ENCODE measurements at regions not wholly inside any gene's neighbourhood (a gene's known extent, or its start where the extent isn't known, plus 50 kb on each side); places are given as distances from the start of the nearest gene placed in this dataset.

DNA sequence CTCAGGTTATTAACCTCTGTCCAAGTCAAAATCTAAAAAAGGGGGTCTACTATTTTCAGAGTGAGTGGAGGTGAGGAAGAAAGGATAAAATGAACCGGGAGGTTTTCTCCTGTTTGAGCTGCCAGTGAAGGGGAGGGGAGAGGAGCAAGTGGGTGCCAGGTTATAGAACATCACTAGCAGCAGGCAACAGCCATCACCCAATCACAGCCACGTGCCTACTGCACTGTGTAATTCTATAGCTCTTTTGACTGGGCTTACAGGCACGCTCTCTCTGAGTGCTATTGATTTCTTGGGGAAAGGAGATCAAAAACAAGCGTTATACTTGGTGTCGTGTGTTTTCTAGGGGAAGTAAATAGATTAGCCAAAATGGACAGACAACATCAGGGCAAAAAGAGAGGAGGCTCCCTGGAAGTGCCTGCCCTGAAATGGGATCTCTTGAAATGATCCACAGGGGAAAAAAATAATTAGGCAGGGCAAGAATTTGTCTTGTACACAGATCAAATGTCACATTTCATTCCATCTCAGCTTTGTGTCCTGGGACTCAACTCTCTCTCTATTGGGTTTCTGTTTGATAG lies 300.5 kb upstream of the LCORL start:
- no peak for TF ChIP-seq POLR2A (IDR thresholded peaks at IDR 0.05)
- TF ChIP-seq, protein P1, sequence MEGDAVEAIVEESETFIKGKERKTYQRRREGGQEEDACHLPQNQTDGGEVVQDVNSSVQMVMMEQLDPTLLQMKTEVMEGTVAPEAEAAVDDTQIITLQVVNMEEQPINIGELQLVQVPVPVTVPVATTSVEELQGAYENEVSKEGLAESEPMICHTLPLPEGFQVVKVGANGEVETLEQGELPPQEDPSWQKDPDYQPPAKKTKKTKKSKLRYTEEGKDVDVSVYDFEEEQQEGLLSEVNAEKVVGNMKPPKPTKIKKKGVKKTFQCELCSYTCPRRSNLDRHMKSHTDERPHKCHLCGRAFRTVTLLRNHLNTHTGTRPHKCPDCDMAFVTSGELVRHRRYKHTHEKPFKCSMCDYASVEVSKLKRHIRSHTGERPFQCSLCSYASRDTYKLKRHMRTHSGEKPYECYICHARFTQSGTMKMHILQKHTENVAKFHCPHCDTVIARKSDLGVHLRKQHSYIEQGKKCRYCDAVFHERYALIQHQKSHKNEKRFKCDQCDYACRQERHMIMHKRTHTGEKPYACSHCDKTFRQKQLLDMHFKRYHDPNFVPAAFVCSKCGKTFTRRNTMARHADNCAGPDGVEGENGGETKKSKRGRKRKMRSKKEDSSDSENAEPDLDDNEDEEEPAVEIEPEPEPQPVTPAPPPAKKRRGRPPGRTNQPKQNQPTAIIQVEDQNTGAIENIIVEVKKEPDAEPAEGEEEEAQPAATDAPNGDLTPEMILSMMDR (IDR thresholded peaks at IDR 0.05): no peak

Measured in testis (tissue), 2 donors.